OCI-LY1 (cell line): ENCODE measurements at regions not wholly inside any gene's neighbourhood (a gene's known extent, or its start where the extent isn't known, plus 50 kb on each side); places are given as distances from the start of the nearest gene placed in this dataset.

Experiments used
- H2AFZ ChIP-seq: fragments of 200-600 bp; sonication (generic), shearing (Covaris generic); 2 replicates; pipeline ENCODE4 v1.6.0; 2014; ENCODE audit warnings: antibody characterized with exemption, mild to moderate bottlenecking, low read length
- H3F3A ChIP-seq: fragments of 200-600 bp; sonication (generic), shearing (Covaris generic); 2 replicates; pipeline ENCODE4 v1.6.0; 2014; ENCODE audit warnings: mild to moderate bottlenecking, antibody characterized with exemption, low read length, moderate library complexity; ENCODE audit not compliant: insufficient read depth
- H3K27ac ChIP-seq: fragments of 200-600 bp; sonication (generic); 2 replicates; pipeline ENCODE4 v1.5.1; 2014; ENCODE audit warnings: low read length, mixed run types, mild to moderate bottlenecking, low read depth; ENCODE audit not compliant: poor library complexity, severe bottlenecking
- H3K27me3 ChIP-seq: fragments of 200-600 bp; sonication (generic); 2 replicates; pipeline ENCODE4 v1.6.0; 2014; ENCODE audit warnings: antibody characterized with exemption, mild to moderate bottlenecking, low read length, moderate library complexity; ENCODE audit not compliant: insufficient read depth
- H3K36me3 ChIP-seq: fragments of 200-600 bp; sonication (generic); 2 replicates; pipeline ENCODE4 v1.6.1; 2014; ENCODE audit warnings: mild to moderate bottlenecking, antibody characterized with exemption, low read length, moderate library complexity, mixed read lengths; ENCODE audit not compliant: insufficient read depth
- H3K4me1 ChIP-seq: fragments of 200-600 bp; sonication (generic); 2 replicates; pipeline ENCODE4 v1.5.1; 2014; ENCODE audit warnings: mild to moderate bottlenecking, low read length, moderate library complexity; ENCODE audit not compliant: insufficient read depth, severe bottlenecking
- H3K4me2 ChIP-seq: fragments of 200-600 bp; sonication (generic), shearing (Covaris generic); 2 replicates; pipeline ENCODE4 v1.6.1; 2014; ENCODE audit warnings: low read length
- H3K4me3 ChIP-seq: fragments of 200-600 bp; sonication (generic); 2 replicates; pipeline ENCODE4 v1.5.1; 2014; ENCODE audit warnings: low read length, low read depth, mild to moderate bottlenecking, mixed read lengths; ENCODE audit not compliant: poor library complexity, severe bottlenecking
- H3K79me2 ChIP-seq: fragments of 200-600 bp; shearing (Covaris generic); 2 replicates; pipeline ENCODE4 v1.6.1; 2016; ENCODE audit warnings: mixed run types, low read length, mixed read lengths; ENCODE audit not compliant: insufficient read depth
- H3K9ac ChIP-seq: fragments of 200-600 bp; sonication (generic), shearing (Covaris generic); 2 replicates; pipeline ENCODE4 v1.6.1; 2014; ENCODE audit warnings: mild to moderate bottlenecking, low read length, mixed read lengths
- H3K9me2 ChIP-seq: fragments of 200-600 bp; sonication (generic), shearing (Covaris generic); 2 replicates; pipeline ENCODE4 v1.6.1; 2014; ENCODE audit warnings: low read depth, mild to moderate bottlenecking, low read length, mixed read lengths
- H3K9me3 ChIP-seq: fragments of 200-600 bp; shearing (Covaris generic); 2 replicates; pipeline ENCODE4 v1.6.1; 2014; ENCODE audit warnings: low read length, mixed read lengths
- H4K20me1 ChIP-seq: fragments of 200-600 bp; sonication (generic), shearing (Covaris generic); 2 replicates; pipeline ENCODE4 v1.6.0; 2016; ENCODE audit warnings: mild to moderate bottlenecking, low read length; ENCODE audit not compliant: insufficient read depth
- CTCF ChIP-seq: fragments of 200-600 bp; sonication (generic), shearing (Covaris generic); IDR thresholded peaks from 2 replicates; pipeline ENCODE4 v1.5.1; 2017; ENCODE audit warnings: mild to moderate bottlenecking, antibody characterized with exemption, low read length, moderate library complexity, mixed read lengths
- EZH2 ChIP-seq: fragments of 200-600 bp; sonication (generic), shearing (Covaris generic); IDR thresholded peaks from 2 replicates; pipeline ENCODE4 v1.8.0; 2017; ENCODE audit warnings: borderline replicate concordance, mixed run types, mild to moderate bottlenecking, antibody characterized with exemption, low read length, moderate library complexity, mixed read lengths

DNA sequence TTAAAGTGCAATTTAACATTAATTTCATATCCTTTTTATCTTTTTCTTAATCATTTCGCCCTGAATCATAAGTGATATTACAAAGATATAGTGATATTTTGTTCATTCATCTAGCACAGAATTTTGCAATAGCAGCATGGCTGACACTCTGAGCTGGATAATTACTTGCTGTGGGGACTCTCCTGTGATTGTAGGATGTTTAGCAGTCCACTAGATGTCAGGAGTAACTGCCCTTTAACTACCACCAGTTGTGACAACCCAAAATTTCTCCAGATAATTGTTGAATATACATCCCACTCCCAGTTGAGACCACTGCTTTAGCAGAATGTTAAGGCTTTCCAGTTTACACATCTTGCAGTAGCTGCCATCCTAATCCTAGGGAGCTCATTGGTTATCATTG is 196.8 kb upstream of the MBNL1 start:
- TF ChIP-seq CTCF = peak; percentile 82
- no peak for TF ChIP-seq EZH2
- Histone ChIP-seq H3K9ac (no peak overlapping the region), H3F3A (no peaks in the 10 kb centered on the region; the same call in 1 of the 2 replicates), H3K36me3 (no peaks in the 10 kb centered on the region), H2AFZ (no peak overlapping the region), H3K4me2 (no peak overlapping the region), H3K79me2 (no peaks in the 10 kb centered on the region), H3K4me1 (no peaks in the 10 kb centered on the region), H3K9me3 (0 out of 2 replicates have a peak, but pooled peaks cover 4% of the 10 kb centered on the region), H3K27me3 (no peaks in the 10 kb centered on the region), H4K20me1 (no peaks in the 10 kb centered on the region), H3K9me2 (no peaks in the 10 kb centered on the region), H3K4me3 (no peak overlapping the region), H3K27ac (no peak overlapping the region)

DNA sequence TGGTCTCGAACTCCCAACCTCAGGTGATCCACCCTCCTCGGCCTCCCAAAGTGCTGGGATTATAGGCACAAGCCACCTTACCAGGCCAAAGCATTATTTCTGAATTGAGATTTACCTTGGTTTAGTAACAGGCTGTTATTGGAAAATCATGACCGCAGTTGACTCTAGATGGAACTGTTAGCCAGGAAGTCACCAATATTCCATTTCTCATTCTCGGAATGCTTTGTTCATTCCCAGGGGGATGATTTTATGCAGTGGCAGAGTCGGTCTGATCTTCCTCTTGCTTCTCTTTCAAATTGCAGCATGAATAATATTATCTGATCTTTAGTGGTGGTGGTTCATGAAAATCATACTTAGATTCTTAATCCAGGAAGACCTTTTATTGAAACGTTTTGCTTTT is 195.5 kb upstream of the MBNL1 start:
- no peak for TF ChIP-seq EZH2
- TF ChIP-seq CTCF = peak; percentile 8; the same call in 1 of the 2 replicates
- H3K27ac ChIP-seq = no peak overlapping the region

GRCh38 chr3:152076148-152076547 is 192.6 kb upstream of the MBNL1 start:
- TF ChIP-seq EZH2 (no peak), CTCF (no peak)
- Histone ChIP-seq H2AFZ (no peak overlapping the region), H3K36me3 (no peaks in the 10 kb centered on the region), H3K27me3 (no peaks in the 10 kb centered on the region), H3K4me3 (no peak overlapping the region), H3F3A (no peaks in the 10 kb centered on the region; the same call in 1 of the 2 replicates), H3K9me2 (no peaks in the 10 kb centered on the region), H3K4me1 (no peaks in the 10 kb centered on the region), H3K9ac (no peak overlapping the region), H4K20me1 (no peaks in the 10 kb centered on the region), H3K4me2 (no peak overlapping the region), H3K27ac (no peak overlapping the region), H3K9me3 (0 out of 2 replicates have a peak, but pooled peaks cover 4% of the 10 kb centered on the region), H3K79me2 (no peaks in the 10 kb centered on the region)

More for the DNA sequence above, 195.5 kb upstream of the MBNL1 start:
- Histone ChIP-seq H3K9me3 (0 out of 2 replicates have a peak, but pooled peaks cover 4% of the 10 kb centered on the region), H3K4me2 (no peak overlapping the region), H3K27me3 (no peaks in the 10 kb centered on the region), H3K4me1 (no peaks in the 10 kb centered on the region), H3F3A (no peaks in the 10 kb centered on the region; the same call in 1 of the 2 replicates), H3K79me2 (no peaks in the 10 kb centered on the region), H3K4me3 (no peak overlapping the region), H4K20me1 (no peaks in the 10 kb centered on the region), H3K9me2 (no peaks in the 10 kb centered on the region), H2AFZ (no peak overlapping the region), H3K36me3 (no peaks in the 10 kb centered on the region), H3K9ac (no peak overlapping the region)
